ENCODE measurements at regions not wholly inside any gene's neighbourhood (a gene's known extent, or its start where the extent isn't known, plus 50 kb on each side); places are given as distances from the start of the nearest gene placed in this dataset.

GRCh38 chr2:176636401-176636800, 367.2 kb downstream of the MTX2 start:
- no peak for TF ChIP-seq EZH2 (IDR thresholded peaks at IDR 0.05; ENCODE audit: low read length, unreplicated experiment)
- no peak for TF ChIP-seq EZH2phosphoT487 (IDR thresholded peaks at IDR 0.05; ENCODE audit: borderline replicate concordance, low read length)
